Stimulated activated CD8-positive, alpha-beta memory T cell treated with anti-CD3 and anti-CD28 coated beads, Interleukin-4, amount 100 ng/mL, for 48 hours (primary cell): ENCODE measurements at regions not wholly inside any gene's neighbourhood (a gene's known extent, or its start where the extent isn't known, plus 50 kb on each side); places are given as distances from the start of the nearest gene placed in this dataset.

Source experiments
- DNase-seq: peaks from one replicate; pipeline ENCODE4 v3.0.0-alpha.2; 2020

DNA sequence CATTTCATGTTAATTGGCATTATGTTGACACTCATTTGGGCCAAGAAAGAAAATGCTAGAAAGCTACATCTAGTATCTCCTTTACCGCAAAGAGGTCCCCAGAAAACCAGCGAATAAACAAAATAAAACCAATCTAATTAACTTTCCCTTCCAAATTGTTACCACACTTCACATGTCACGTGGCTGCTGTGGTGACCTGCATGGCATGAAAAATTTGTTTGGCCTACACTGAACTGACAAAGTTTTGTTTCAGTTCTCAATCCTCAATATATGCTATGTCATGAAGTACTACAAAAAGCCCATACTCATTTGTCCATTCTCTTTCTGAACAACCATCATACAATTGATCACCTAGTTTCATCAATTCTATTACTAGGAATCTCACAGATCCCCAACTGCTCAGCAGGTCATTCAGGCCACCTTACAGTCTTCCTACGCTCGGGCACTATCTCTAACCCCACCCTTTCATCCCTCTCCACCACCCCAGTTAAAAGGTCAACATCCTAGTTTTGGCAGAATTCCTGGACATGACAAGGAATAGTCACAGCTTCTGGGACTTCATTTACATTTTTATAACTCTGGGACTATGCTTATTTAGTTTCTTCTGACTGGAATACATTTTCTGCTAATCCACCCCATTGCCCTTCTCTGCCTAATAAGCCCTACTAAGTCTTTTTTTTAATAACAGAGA lies 480.4 kb downstream of the IGSF11 start:
- DNase-seq = no peak

GRCh38 chr3:118556983-118557382 lies 477.7 kb downstream of the IGSF11 start:
- no peak for DNase-seq

DNA sequence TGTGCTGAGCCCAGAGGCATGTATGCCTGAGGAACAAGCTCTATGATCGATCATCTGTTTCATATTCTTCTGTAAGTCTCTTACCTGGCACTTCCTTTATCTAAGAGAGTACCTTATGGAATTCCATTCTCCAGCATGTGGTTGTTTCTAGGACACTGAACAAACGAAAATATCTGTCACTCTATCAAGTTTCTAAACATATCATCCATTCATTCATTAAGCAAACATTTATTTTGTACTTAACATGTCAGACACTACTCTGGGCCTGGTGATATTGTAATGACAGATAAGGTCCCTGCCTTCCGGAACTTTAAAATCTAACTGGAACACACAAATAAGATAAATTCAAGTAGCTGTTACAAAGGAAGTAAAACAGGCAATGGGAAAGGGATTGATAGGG lies 477.1 kb downstream of the IGSF11 start:
- no peak for DNase-seq

DNA sequence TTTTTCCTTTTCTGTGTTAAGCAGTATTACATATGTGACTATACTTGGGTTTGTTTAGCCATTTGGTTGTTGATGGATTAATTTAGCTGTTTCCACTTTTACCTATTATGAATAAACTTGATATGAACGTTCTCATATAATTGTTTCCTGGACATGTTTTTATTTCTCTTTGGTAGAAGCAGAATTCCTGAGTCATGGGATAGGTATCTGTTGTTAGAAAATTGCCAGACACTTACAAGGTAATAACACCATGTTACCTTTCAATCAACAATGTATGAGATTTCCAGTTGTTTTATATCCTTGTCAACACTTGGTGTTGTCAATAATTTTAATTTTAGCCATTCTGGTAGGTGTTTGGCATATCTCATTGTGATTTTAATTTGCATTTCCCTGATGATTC lies 475.4 kb downstream of the IGSF11 start:
- no peak for DNase-seq

DNA sequence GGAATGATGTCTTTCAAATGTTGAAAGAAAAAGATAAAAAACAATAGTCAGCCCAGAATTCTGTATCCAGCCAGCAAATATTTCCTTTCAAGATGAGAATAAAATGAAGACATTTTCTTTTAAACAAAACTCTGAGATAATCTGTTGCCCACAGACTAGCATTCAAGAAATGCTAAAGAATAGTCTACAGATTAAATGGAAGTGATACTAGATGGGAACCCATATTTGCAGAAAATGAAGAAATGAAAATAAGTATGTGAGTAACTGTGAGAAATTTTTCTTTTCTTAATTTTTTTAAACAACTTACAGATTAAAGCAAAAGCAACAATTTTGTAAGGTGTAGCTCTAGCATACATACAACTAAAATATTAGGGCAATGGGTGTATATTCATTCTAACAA lies 469.8 kb downstream of the IGSF11 start:
- no peak for DNase-seq

GRCh38 chr3:118573912-118574311 lies 460.7 kb downstream of the IGSF11 start:
- DNase-seq = no peak

GRCh38 chr3:118577055-118577777 lies 457.4 kb downstream of the IGSF11 start:
- no peak for DNase-seq

DNA sequence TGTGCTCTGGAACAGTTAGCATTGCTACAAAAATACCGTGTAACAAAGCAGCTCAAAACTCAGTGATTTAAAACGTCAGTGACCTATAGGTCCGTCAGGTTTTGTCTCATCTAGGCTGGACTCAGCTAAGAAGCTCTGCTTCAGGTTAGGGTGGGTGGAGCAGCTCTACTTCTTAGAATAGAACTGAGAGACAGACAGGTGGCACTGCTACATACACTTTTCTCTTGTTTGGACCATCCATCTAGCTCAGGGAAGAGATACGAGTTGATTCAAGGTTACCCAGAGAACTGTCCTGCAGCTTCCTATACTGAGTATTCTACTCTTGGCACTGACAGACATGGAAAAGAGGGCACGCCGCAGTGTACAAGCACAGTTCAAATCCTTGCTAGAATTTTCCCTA lies 456.1 kb downstream of the IGSF11 start:
- no peak for DNase-seq

- DNase-seq = no peak
Observed at GRCh38 chr3:118587037-118587741, 447.5 kb downstream of the IGSF11 start.

GRCh38 chr3:118587847-118588246 lies 446.8 kb downstream of the IGSF11 start:
- DNase-seq = no peak

- DNase-seq = no peak
Observed at GRCh38 chr3:118593277-118593670, 441.4 kb downstream of the IGSF11 start.

DNA sequence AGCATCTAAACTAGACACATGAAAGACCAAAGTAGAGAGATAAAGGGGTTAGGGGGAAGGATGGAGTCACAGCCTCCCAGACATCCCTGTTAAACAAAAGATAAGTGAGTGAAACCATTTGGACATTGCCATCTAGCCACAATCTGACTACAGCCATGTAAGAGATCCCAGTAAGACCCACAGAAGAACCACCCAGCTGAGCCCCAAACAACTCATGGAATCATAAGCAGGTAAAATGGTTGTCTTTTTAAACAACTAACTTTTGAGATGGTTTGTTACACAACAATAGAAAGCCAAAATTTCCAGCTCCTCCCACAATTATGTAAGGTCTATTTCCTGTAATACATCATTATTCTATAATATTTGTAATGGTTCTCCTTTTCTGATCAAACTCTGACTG lies 437.5 kb downstream of the IGSF11 start:
- no peak for DNase-seq

DNA sequence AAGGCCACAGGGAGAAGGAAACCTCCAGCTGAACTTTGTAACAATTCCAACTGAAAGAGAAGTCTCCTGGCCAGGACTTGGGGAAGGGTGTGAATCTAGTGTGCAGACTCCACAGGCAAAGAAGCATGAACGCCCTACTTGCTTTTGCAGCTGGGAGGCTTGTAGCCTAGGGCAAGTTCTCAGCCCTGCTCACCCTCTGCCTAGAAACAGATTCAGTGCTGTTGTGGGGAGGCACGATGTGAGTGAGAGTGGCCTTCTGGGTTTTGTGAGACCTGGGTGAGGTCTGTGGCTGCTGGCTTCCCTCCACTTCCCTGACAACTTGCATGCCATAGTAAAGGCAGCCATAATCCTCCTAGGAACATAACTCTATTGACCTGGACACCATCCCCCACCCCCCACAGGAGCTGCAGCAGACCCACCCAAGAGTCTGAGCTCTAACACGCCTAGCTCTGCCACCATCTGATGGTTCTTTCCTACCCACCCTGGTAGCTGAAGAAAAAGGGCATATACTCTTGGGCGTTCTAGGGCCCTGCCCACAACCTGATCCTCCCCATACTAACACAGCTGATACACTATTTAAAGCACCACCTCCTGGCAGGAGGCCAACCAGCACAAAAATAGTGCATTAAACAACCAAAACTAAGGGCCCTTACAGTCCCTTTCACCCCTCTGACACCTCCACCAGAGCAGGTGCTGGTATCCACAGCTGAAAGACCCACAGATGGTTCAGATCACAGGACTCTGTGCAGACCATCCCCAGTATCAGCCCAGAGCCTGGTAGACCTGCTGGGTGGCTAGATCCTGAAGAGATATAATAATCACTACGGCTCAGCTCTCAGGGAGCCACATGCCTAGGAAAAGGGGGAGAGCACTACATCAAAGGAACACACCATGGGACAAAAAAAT lies 426.5 kb downstream of the IGSF11 start:
- DNase-seq = no peak

GRCh38 chr3:118618247-118619040 lies 416.2 kb downstream of the IGSF11 start:
- DNase-seq = no peak

- no peak for DNase-seq
Observed at GRCh38 chr3:118626453-118626852, 408.2 kb downstream of the IGSF11 start.

GRCh38 chr3:118628704-118629341 lies 405.8 kb downstream of the IGSF11 start:
- DNase-seq = peak; percentile 45

- no peak for DNase-seq
Observed at GRCh38 chr3:118629821-118630220, 404.8 kb downstream of the IGSF11 start.

DNA sequence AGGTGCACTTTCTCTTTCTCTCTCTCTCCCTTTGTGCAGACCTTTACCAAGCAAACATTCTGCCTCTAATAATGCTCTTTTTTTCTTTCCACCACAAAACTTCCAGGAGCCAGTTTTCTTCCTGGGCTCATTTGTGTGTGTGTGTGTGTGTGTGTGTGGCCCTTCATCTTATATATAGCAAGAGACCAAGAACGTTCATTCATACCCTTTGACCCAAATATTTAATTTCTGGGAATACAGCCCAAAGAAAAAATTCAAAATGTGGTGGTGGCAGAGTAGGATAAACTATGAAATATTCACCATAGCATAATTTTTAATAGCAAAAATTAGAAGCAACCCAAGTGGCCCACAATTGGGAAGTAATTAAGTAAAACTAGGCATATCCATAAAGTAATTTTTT lies 398.9 kb downstream of the IGSF11 start:
- no peak for DNase-seq

DNA sequence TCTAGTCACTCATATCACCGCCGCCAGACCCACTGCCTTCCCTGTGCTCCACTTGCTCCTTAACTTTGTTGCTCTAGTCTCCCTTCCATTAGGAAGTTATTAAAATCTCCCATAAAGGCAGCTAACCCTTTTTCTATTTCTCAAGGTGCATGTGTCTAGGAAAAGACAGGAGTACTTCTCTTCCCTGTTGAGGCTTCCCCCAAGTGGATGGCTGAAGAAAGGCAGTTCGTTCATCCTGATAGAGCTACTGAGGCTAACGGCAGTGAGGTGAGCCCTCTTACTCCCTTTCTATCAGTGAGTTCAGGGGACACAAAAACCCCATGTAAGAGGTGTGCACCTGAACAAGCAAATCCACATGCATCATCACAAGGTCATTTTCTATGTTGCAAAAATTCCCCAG lies 397.8 kb downstream of the IGSF11 start:
- no peak for DNase-seq

DNA sequence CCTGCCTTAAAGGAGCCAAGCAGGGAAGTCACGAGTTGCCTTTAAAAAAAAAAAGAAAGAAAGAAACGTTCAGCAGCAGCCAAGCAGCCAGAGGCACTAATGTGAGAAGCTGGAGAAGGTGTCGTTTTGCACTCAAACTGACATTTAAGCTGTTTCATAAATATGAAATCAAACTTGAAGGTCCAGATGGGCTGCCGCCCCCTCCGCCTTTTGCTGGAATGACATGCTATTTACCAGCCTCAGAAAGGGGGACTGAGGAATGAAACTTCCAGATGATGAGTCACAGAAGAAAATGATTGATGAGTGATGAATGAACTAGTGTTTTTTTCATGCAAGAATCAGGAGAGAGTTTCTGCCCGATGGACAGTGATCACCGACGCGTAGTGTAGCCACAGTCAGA lies 396.8 kb downstream of the IGSF11 start:
- DNase-seq = no peak

- DNase-seq = no peak
Observed at GRCh38 chr3:118641608-118642007, 393.0 kb downstream of the IGSF11 start.

GRCh38 chr3:118671192-118671591 lies 363.5 kb downstream of the IGSF11 start:
- no peak for DNase-seq
